Esophagus muscularis mucosa (tissue), 3 donors: ENCODE measurements at regions not wholly inside any gene's neighbourhood (a gene's known extent, or its start where the extent isn't known, plus 50 kb on each side); places are given as distances from the start of the nearest gene placed in this dataset.

Experiments
- POLR2A ChIP-seq: fragments of 450-650 bp; IDR thresholded peaks from one replicate; pipeline ENCODE4 v1.6.1; 2017; ENCODE audit warnings: antibody characterized with exemption, moderate library complexity, mild to moderate bottlenecking, low read depth
- POLR2AphosphoS5 ChIP-seq, 2 donors: sonication (generic); formaldehyde crosslinking; IDR thresholded peaks; one replicate each; pipeline ENCODE4 v1.6.1; 2017; ENCODE audit warnings: antibody characterized with exemption in 2 of 2
- TF ChIP-seq, protein P1 (sequence below), 3 experiments: fragments of 200-600 bp in 2 of 3; fragments of 450-650 bp in 1 of 3; sonication (generic) in 2 of 3; IDR thresholded peaks; one replicate each; pipeline ENCODE4 v1.5.1; 2017 to 2019; ENCODE audit warnings: antibody characterized with exemption in 3 of 3, mild to moderate bottlenecking in 2 of 3, moderate library complexity in 1 of 3

DNA sequence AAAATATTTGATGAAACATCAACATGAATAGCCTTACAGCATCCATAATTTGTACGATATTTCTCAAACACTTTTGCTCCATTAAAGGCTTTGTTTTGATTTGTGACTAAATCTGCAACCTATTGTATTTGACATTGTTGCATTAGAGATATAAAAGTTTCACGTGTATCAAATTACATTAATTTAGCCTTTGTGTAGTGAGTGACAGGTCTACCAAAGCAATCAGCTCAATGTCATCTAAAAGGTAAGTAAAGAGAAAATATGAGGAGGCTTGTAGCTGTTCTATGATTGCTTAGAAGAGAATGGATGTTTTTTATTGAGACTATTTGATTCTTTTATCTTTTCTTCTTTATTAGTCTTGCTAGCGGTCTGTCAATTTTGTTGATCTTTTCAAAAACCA lies 430.2 kb downstream of the GALR1 start:
- TF ChIP-seq, protein P1, sequence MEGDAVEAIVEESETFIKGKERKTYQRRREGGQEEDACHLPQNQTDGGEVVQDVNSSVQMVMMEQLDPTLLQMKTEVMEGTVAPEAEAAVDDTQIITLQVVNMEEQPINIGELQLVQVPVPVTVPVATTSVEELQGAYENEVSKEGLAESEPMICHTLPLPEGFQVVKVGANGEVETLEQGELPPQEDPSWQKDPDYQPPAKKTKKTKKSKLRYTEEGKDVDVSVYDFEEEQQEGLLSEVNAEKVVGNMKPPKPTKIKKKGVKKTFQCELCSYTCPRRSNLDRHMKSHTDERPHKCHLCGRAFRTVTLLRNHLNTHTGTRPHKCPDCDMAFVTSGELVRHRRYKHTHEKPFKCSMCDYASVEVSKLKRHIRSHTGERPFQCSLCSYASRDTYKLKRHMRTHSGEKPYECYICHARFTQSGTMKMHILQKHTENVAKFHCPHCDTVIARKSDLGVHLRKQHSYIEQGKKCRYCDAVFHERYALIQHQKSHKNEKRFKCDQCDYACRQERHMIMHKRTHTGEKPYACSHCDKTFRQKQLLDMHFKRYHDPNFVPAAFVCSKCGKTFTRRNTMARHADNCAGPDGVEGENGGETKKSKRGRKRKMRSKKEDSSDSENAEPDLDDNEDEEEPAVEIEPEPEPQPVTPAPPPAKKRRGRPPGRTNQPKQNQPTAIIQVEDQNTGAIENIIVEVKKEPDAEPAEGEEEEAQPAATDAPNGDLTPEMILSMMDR (IDR thresholded peaks at IDR 0.05) = no peak
- TF ChIP-seq POLR2A (no peak), POLR2AphosphoS5 (IDR thresholded peaks at IDR 0.05) (no peak)
